Sciatic nerve (tissue), 2 donors: ENCODE measurements at regions not wholly inside any gene's neighbourhood (a gene's known extent, or its start where the extent isn't known, plus 50 kb on each side); places are given as distances from the start of the nearest gene placed in this dataset. TPM values are rescaled to one million over a fixed set of nuclear protein-coding genes. Genes with fewer than 3 reads are reported as not detected.

Experiments
- ATAC-seq: fragments of 200-7000 bp; cut with Tn5 transposase; one replicate; pipeline ENCODE4 v1.9.1; 2020; ENCODE audit warnings: mild to moderate bottlenecking, moderate library complexity
- DNase-seq: peaks from one replicate; pipeline ENCODE4 v3.0.0-alpha.2; 2020; ENCODE audit warnings: low spot score
- intact Hi-C: fragments of 100-400 bp; cut with DNase I; formaldehyde crosslinking; loops from one replicate; pipeline ENCODE4 v1.14.2; 2022
- microRNA-seq: library from miRNA; unstranded; fragments of <30 nt; microRNA quantifications from one replicate; pipeline ENCODE4 v1.2.0, GENCODE V29; 2020
- donor health status: DM: no; HTN: no; CAD: no.
- donor health status: DM: no; HTN: no; CAD: no.

- intact Hi-C loops: no loop called here
- DNase-seq (peak; percentile 7), ATAC-seq (no peak)
Observed at GRCh38 chr2:10246370-10246769, 56.3 kb upstream of the HPCAL1 start.

- no peak for ATAC-seq
- intact Hi-C loops: no loop called here
- DNase-seq: no peak
Observed at GRCh38 chr2:10246831-10247230, 55.9 kb upstream of the HPCAL1 start.

GRCh38 chr2:10249798-10250197 is 52.9 kb upstream of the HPCAL1 start:
- no peak for DNase-seq
- ATAC-seq: no peak
- intact Hi-C loops: no loop called here

- DNase-seq (peak; percentile 3), ATAC-seq (no peak)
Observed at GRCh38 chr2:10252224-10252623, 50.5 kb upstream of the HPCAL1 start.

GRCh38 chr2:10252661-10253060 is 50.0 kb upstream of the HPCAL1 start:
- intact Hi-C loops: no loop called here
- DNase-seq: peak; percentile 13
- ATAC-seq: no peak

More at GRCh38 chr2:10252224-10252623, 50.5 kb upstream of the HPCAL1 start:
- intact Hi-C loops: no loop called here

Small RNA genes lying in the stretch of these regions (microRNA-seq; reads per million reads assigned to microRNA genes)
- not detected for gene MIR4261
